ENCODE measurements at regions not wholly inside any gene's neighbourhood (a gene's known extent, or its start where the extent isn't known, plus 50 kb on each side); places are given as distances from the start of the nearest gene placed in this dataset.

DNA sequence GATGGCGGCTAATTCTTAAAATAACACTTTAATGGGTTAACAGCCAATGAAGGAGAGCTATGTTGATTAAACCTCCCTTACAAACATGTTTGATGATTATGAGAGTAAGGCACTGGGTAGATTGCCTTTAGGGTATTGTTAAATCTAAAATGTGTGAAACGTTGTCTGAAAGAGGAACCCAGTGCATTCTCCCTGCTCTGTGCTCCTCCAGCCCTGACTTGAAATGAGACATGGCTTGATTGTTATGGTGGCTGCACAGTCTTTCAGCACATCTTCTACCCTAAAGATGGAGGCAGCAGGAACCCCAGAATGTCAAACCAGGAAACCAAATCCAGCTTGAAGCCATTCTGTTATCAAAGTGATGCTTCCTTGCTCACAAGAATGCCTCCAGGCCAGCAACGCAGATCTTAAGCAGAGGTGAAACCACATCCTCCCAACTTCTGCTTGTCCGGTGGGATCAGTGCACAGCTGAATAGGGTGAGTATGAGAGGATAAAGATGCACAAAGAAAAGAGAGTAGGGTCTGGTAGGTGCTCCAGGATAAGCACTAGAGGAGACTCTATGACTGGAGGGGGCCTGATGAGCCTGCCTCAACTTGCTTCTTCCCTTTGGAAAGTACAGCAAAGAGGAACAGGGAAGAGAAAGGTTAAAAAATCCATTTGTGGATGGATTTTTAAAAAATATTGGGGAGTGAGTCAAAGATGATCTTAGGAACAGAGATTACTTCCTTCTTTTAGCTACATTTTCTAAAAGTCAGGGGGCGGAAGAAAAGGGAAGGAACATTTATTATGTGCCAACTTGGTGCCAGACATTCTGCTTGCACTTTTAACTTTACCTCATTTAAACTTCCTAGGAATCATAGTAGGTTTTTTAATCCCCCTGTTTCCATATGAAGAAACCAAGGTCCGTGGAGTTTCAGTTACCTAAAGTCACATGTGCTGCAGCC, 523.0 kb downstream of the TXNL1 start:
- H3K4me3 ChIP-seq (ENCODE audit: low read depth, low read length), result no peak overlapping the region
- POLR2A ChIA-PET, result interaction anchor here (0.6 kb wide), 1 partner anchor 53 kb away, joined by 3 read pairs; no protein-coding TSS in a partner anchor
- no peaks in the 10 kb centered on the region for H3K9me3 ChIP-seq (ENCODE audit: control insufficient read depth, insufficient read depth, low read length)
- DNase-seq (ENCODE audit: low read depth, low spot score), result no peak
- no peak overlapping the region for H3K27ac ChIP-seq (ENCODE audit: low read depth, low read length)
- CTCF ChIA-PET, result no interaction called here
- TF ChIP-seq, protein P1, sequence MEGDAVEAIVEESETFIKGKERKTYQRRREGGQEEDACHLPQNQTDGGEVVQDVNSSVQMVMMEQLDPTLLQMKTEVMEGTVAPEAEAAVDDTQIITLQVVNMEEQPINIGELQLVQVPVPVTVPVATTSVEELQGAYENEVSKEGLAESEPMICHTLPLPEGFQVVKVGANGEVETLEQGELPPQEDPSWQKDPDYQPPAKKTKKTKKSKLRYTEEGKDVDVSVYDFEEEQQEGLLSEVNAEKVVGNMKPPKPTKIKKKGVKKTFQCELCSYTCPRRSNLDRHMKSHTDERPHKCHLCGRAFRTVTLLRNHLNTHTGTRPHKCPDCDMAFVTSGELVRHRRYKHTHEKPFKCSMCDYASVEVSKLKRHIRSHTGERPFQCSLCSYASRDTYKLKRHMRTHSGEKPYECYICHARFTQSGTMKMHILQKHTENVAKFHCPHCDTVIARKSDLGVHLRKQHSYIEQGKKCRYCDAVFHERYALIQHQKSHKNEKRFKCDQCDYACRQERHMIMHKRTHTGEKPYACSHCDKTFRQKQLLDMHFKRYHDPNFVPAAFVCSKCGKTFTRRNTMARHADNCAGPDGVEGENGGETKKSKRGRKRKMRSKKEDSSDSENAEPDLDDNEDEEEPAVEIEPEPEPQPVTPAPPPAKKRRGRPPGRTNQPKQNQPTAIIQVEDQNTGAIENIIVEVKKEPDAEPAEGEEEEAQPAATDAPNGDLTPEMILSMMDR (IDR thresholded peaks at IDR 0.05; ENCODE audit: low read depth, low read length), result no peak
- H3K27me3 ChIP-seq (ENCODE audit: control insufficient read depth, insufficient read depth, low read length), result no peaks in the 10 kb centered on the region

DNA sequence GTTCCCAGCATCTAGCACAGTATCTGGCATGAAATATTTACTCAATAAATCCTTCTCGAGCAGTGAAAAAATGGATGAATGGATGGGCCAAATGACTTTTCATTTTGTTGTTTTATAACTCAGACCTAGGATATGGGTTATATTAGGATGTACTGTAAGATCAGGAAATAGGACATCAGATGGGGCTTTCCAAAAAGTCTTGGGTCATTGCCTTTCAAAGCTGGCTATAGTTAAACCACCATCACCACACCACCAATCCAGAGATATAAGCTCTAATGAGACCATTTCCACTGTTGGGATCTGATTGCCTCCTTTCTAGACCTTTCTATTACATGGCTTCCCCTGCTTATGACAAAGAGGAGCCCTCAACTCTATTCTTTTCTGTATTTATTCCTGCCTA, 525.0 kb upstream of the TCF4 start:
- no peaks in the 10 kb centered on the region for H3K9me3 ChIP-seq (ENCODE audit: control insufficient read depth, insufficient read depth, low read length)
- H3K4me3 ChIP-seq (ENCODE audit: low read depth, low read length), result no peak overlapping the region
- TF ChIP-seq, protein P1 (IDR thresholded peaks at IDR 0.05; ENCODE audit: low read depth, low read length), result no peak
- H3K27me3 ChIP-seq (ENCODE audit: control insufficient read depth, insufficient read depth, low read length), result no peaks in the 10 kb centered on the region
- no peak overlapping the region for H3K27ac ChIP-seq (ENCODE audit: low read depth, low read length)
- ChIA-PET CTCF (no interaction called here), POLR2A (interaction anchor here (0.6 kb wide), 1 partner anchor 31 kb away, joined by 3 read pairs; no protein-coding TSS in a partner anchor)
- no peak for DNase-seq (ENCODE audit: low read depth, low spot score)

DNA sequence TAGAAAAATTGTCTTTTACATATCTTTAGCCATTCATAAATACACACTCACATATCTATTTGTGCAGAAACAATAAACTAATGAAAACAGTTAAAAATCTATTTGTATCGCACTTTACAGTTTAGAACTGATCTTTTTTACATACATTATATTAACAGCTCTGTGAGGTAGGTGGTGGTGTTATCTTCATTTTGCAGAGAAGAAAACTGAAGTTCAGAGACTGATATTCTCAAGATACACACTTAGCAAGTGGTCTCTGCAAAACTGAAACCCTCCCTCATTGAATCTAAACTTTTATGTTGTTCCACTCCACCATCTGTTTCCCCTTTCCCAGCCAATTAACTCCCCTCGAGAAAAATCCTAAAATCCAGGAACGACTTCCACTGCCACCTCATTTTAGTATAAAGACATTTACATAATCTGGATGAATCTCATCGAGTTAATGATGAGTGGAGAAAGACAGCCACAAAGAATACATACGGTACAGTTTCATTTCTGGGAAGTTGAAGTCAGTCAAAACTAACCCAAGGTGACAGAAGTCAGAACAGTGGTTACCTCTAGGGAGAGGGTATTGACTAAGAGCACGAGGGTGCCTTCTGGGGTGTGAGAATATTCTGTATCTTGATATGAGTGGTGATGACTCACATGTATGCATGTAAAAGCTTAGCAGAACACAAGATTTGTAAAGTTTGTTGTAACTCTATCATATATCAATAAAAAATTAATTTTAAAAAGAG, 524.2 kb upstream of the TCF4 start:
- no peak for DNase-seq (ENCODE audit: low read depth, low spot score)
- Histone ChIP-seq H3K27me3 (ENCODE audit: control insufficient read depth, insufficient read depth, low read length) (no peaks in the 10 kb centered on the region), H3K9me3 (ENCODE audit: control insufficient read depth, insufficient read depth, low read length) (no peaks in the 10 kb centered on the region), H3K27ac (ENCODE audit: low read depth, low read length) (no peak overlapping the region), H3K4me3 (ENCODE audit: low read depth, low read length) (no peak overlapping the region)
- TF ChIP-seq, protein P1 (IDR thresholded peaks at IDR 0.05; ENCODE audit: low read depth, low read length), result no peak
- POLR2A ChIA-PET, result no interaction called here
- CTCF ChIA-PET, result no interaction called here

DNA sequence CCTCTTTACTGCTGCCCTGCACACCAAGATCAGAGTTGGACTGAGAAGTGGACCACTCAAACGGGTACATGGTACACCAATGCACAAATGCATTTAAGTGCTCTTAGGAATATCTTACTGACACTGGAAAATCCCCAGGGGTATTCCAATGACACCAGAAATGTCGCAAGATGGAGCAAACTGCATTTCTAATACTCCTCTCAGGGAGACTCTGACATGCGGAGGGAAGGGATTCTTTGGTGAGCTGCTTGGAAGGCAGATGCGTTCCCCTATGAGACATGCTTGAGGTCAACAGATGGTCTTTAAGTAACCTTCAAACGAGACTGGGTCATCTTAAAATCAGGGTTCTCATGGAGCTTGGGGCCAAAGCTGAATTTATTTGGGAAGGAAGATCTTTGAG, 521.8 kb upstream of the TCF4 start:
- CTCF ChIA-PET, result no interaction called here
- Histone ChIP-seq H3K27me3 (ENCODE audit: control insufficient read depth, insufficient read depth, low read length) (no peaks in the 10 kb centered on the region), H3K27ac (ENCODE audit: low read depth, low read length) (no peak overlapping the region), H3K9me3 (ENCODE audit: control insufficient read depth, insufficient read depth, low read length) (no peaks in the 10 kb centered on the region), H3K4me3 (ENCODE audit: low read depth, low read length) (no peak overlapping the region)
- TF ChIP-seq, protein P1 (IDR thresholded peaks at IDR 0.05; ENCODE audit: low read depth, low read length), result no peak
- no peak for DNase-seq (ENCODE audit: low read depth, low spot score)
- POLR2A ChIA-PET, result no interaction called here

All from AG04450 (cell line).